Tongue (tissue), 1 donor: ENCODE measurements at regions not wholly inside any gene's neighbourhood (a gene's known extent, or its start where the extent isn't known, plus 50 kb on each side); places are given as distances from the start of the nearest gene placed in this dataset.
"Not testable (repeated sequence)": the region's sequence is repeated elsewhere in the genome, so short reads cannot be mapped to it uniquely, and the experiment has no call there.

Experiments used
- DNase-seq: peaks from one replicate; pipeline ENCODE4 v3.0.0-alpha.2; 2015

DNA sequence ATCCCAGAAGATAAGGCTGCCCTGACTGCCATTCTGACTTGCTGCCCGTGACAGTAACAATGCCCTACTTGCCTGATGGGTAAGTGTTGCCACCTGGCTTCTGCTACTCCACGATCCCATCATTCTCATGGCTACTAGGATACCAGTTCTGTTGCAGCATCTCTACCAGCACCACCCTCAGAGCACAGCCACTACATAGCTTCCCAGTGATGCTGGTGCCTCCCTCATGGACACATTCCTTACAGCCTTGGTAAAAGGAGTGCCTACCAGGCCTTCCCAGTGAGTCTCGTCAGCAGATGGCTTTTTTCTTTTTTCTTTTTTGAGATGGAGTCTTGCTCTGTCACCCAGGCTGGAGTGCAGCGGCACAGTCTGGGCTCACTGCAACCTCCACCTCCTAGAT lies 84.4 kb upstream of the CMKLR1 start:
- no peak for DNase-seq

DNA sequence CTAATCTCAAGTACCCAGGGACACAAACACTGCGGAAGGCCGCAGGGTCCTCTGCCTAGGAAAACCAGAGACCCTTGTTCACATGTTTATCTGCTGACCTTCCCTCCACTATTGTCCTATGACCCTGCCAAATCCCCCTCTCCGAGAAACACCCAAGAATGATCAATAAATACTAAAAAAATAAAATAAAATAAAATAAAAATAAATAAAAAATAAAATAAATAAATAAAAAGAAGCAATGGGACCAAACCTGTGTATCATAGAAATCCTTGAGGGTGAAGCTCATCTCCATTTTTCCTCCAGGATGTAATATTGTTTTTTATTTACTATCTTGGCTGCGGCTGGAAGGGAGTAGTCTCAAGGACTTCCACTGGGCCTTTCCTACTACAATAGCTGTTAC lies 82.0 kb upstream of the CMKLR1 start:
- not testable (repeated sequence) for DNase-seq

DNA sequence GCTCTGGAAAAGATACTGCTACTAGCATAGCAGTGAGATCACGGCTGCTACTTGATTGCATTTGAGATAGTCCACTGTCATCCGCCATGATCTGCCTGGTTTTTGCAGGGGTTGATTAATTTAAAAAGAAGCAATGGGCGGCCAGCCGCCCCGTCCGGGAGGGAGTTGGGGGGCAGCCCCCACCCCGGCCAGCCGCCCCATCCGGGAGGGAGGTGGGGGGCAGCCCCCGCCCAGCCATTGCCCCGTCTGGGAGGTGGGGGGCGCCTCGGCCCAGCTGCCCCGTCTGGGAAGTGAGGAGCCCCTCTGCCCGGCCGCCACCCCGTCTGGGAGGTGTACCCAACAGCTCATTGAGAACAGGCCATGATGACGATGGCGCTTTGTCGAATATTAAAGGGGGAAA lies 81.3 kb upstream of the CMKLR1 start:
- DNase-seq: not testable (repeated sequence)

DNA sequence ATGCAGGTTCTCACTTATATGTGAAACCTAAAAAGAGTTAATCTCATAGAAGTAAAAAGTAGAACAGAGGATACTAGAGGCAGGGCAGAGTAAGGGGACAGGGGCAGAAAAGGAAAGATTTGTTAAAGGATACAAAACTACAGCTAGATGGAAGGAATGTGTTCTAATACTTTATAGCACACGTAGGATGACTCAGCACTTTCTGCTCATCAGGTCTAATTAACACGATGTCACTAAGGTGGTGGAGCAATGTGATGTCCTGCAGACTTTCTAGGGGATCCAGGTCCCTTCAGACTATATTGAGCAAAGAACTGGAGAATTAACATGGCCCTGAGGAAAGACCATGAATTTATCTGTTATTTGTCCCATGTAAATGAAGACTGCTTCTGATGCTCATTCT lies 80.8 kb upstream of the CMKLR1 start:
- DNase-seq: no peak

DNA sequence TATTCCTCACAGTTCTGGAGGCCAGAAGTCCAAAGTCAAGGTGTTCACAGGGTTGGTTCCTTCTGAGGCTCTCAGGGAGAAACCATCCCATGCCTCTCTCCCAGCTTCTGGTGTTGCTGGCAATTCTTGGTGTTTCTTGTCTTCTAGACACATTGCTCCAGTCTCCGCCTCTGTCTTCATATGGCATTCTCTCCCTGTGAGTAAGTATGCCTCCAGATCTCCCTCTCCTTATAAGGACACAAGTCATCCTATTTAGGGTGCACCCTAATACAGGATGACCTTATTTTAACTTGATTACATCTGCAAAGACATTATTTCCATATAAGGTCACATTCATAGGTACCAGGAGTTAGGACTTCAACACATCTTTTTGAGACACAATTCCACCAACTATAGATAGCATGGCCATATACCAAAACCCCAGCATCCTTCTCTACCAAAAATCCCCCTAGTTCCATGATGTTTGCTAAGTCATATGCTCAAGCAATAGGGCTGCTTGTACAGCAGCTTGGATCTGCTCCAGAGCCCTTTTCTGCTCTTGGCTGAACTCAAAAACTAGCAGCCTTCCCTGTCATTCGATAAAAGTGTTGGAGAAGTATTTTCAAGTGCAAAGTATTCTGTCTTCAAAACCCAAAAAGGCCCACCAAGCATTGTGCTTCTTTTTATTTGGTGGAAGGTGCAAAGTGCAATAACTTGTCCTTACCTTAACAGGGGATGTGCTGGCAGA lies 79.2 kb upstream of the CMKLR1 start:
- DNase-seq: no peak

DNA sequence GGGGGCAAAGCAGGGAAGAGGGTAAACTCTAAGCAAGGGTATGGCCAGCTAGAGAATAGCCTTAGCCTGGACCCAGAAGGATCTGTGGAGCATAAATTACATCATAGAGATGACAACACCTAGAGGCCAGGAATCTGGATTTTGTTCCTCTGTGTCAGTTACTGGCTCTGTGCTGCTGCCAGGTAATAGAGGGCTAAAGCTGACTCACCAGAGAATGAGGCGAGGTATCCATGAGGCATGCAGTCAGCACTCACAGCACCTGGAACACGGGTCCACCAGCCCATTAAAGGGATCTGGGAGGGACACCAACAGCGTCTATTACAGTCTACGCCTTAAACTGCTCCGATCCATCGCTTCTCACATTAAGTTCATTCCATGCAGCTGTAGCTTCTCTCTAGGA lies 74.9 kb upstream of the CMKLR1 start:
- DNase-seq: no peak

DNA sequence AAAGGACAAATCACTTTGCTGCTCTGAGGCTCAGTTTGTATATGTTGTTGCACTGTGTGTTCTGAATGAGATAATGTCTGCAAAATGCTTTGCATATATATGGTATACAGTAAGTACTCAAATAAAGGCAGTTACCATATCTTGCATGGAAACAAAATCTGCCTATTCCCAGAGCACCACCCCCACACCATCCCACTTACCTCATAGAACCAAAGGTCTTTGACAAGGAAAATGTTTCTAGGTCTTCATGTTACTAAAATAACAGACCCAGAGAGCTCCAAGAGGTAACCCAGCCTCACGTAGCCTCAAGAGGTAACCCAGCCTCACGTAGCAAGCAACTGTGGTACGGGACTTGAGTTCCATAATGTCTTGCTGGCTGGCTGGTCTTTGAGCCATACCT lies 71.6 kb upstream of the CMKLR1 start:
- DNase-seq: no peak

DNA sequence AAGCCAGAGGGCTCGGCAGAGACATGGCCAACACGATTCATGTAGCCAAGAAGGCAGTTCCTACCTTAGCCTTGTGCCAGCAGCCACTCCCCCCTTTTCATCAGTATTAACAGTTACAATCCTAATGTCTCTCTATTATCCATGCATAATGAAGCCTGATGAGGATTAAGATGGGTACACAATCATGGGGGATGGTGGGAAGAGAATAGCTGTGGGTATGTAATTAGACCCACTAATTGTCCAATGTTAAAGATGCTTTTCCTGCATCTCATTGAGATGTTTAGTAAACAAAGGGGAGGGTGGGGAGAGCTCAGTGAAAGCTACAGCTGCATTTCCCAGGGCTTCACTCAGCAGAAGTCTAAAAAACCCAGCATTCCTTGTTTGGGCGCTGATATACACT lies 70.4 kb upstream of the CMKLR1 start:
- DNase-seq: no peak

DNA sequence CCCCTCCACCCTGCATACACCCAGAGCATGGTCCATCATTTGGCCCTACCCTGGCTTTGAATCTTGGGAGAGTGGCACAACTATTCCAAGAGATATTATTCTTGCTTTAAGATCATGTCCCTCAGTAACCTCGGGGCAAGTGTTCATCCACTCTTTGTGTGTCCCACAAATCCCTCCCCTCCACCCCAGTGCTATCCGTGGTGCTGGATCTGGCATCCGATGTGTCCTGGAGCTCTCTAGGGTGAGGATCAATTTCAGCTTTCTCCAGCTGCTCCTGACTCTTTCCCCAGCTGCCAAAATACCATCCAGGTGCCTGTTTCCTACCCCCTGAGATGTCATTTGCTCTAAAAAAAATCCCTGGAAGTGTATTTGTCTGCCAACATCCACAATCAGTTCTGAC lies 64.8 kb upstream of the CMKLR1 start:
- peak; percentile 33 for DNase-seq

DNA sequence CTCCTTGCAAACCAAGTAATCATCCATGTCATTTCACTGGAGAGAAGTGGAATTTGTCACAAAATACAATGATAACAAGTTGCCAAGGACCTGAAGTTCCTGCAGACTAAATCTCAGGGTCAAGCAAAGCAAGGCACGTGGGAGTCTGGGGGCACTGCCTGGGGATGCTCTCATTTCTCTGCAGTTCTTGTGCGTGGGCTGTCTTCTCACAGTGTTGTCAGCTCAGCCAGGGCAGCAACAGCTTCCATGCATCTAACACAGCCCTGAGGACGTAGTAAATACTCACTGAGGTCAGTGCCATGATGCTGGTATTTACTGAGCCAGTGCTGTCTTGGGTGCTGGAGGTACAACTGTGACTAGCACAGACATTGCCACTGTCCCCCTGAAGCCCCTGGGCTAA lies 62.9 kb upstream of the CMKLR1 start:
- no peak for DNase-seq

DNA sequence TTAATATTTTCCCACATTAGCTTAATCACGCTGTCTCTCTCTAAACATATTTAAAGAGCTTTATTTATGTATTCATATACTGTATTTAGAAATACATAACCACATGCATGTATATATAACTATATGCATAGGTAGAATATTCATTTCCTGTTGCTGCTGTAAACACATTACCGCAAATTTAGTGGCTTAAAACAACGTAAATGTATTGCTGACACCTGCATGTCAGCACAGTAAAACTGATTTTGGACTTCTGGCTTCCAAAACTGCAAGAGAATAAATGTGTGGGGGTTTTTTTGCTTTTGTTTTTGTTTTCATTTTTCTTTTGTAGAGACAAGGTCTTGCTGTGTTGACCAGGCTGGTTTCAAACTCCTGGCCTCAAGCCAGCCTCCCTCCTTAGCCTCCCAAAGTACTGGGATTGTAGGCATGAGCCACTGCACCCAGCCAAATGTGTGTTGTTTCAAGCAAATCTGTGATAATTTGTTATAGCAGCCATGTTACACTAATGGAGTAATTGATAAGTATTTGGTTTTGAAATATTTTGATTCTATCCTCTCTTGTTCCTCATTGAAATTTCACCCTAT lies 61.9 kb upstream of the CMKLR1 start:
- no peak for DNase-seq

DNA sequence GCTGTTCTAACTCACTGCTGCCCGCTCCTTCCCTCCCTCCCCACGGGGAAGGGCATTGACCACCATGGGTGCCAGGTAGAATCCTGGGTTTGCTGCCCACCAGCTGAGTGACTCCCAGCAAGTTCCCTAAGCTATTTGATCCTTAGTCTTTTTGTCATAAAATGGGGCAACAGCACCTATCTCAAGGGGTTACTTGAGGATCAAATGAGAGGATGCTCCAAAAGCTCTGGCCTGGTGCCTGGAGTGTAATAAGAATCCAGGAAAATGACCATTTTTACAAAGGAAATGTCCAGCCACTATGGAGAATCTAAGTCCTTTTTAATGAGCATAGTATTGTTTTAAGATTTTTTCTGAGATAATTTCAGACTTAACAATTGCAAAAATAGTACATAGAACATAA lies 61.4 kb upstream of the CMKLR1 start:
- no peak for DNase-seq

DNA sequence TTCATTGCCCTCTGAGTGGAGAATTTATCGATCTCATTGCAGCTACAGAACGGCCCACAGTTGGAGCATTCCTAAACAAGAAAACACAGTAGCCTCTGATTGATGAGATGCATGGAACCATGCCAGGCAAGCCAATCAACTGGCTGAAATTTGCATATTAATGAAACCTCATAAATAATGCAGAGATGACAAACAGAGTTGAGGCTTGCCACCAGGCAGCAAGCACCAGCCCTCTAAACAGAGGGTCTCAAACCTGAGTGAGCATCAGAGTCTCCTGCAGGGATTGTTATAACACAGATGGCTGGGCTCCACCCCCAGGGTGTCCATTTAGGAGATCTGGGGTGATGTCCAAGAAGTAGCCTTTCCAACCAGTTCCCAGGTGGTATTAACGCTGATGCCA lies 60.9 kb upstream of the CMKLR1 start:
- DNase-seq: no peak

DNA sequence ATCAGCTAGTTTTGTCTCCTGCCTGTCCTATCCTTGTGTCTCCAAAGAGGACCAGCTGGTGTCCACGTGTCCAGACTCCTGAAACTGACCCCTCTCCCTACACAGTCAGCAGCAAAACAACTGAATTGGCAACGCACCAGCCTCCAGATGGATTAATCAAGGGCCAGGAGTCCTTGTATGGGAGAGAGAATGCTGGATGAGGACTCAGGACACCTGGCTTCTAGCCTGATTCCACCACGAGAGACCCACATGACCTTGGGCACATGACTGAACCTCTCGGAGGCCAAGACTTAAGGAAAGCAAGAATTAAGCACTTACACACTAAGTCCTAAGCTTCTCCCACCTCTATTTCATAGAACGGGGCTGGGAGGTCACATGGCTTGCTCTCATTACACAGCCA lies 60.4 kb upstream of the CMKLR1 start:
- DNase-seq: peak; percentile 42

DNA sequence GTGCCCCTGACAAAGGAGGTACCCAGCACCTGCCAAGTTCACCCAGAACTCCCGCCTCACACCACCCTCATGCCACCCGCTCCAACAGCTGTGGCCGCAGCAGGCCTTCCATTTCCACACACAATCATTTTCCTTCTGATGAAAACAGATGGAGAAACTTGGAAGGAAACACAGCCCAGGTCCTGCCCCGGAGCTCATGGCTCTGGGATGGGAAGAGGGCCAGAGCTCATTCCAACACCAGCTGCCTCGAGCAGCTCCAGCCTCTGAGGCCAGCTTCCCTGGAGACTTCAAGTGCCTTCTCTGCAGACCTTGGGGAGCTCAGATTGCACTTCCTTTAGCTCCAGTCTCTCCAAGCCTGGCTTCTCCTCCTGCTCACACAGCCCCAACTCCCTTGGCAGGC lies 55.1 kb upstream of the CMKLR1 start:
- peak; percentile 80 for DNase-seq

DNA sequence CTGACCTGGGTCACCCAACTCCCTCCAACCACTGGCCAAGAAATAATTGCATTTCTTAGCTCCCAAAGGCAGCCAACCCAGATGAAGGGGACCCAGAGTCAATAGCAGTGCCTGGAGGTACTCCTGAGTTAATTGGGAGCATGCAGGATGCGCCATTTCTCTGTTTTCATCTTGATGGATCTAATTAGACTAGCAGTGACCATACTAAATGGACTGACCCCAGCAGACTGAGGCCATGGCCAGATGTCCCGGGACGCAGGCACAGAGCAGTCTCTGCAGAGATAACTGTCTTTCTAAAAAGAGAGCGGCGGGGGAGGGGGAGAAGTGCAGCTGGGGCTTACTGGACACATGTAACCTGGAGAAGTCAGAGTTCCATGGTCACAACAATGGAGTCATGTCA lies 53.2 kb upstream of the CMKLR1 start:
- DNase-seq: no peak

DNA sequence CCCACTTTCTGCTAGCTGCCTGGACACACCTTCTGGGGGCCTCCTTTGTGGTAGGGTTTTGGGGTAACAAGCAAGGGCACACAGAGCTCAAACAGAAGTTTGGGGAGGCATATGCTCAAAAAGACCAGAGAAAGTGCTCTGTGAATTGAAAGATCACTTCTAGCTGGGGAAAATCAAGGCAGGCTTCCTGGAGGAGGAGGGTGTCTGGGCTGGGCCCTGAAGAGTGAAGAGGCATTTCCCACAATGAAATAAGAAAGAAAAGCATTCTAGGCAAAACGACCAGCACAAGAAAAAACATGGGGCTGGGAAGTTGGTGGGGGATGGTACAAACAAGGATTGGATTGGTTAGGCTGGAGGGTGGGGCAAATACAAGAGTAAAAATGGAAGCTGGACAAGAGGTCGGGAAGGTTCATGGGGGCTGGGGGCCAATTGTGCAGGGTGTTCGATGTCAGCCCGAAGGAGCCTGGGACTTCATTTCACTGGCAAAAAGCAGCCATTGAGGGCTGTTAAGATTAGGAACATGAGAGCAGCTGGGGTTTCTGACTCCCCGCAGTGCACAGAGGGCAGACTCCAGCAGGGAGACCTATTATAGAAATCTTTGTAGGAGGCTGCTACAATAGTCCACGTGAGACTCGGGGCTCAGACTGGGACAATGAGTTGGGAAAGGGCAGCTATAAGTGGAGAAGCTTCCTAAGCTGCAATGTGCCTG lies 51.5 kb upstream of the CMKLR1 start:
- DNase-seq: no peak

DNA sequence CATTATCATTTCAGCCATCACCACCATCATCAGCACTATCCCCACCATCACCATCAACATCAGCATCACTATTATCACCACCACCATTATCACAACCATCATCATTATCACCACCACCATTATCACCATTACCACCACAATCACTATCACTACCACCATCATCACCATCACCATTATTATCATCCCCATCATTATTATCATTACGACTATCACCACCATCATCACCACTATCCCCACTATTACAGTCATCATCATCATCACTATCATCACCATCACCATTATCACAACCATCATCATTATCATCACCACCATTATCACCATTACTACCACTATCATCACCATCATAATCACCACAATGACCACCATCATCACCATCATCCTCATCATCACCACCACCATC lies 50.4 kb upstream of the CMKLR1 start:
- DNase-seq: no peak
